Liver (tissue), 8 donors: ENCODE measurements at regions not wholly inside any gene's neighbourhood (a gene's known extent, or its start where the extent isn't known, plus 50 kb on each side); places are given as distances from the start of the nearest gene placed in this dataset.

Source experiments
- DNase-seq: peaks from one replicate; pipeline ENCODE4 v3.0.0-alpha.2; 2017; ENCODE audit warnings: low spot score
- H3K27ac ChIP-seq, 2 donors: one replicate each; pipeline ENCODE4 v1.7.0; 2013; ENCODE audit warnings: inconsistent platforms in 2 of 2, low read length in 2 of 2, control low read depth in 1 of 2, low read depth in 1 of 2, mild to moderate bottlenecking in 1 of 2
- H3K27me3 ChIP-seq, 4 donors: one replicate each; pipeline versions ENCODE4 v1.6.1 to v1.7.0; 2013; ENCODE audit warnings: low read length in 3 of 4, inconsistent platforms in 1 of 4, mild to moderate bottlenecking in 1 of 4, moderate library complexity in 1 of 4; ENCODE audit not compliant: control insufficient read depth in 4 of 4, insufficient read depth in 4 of 4
- H3K36me3 ChIP-seq, 4 donors: one replicate each; pipeline versions ENCODE4 v1.6.1 to v1.7.0; 2013; ENCODE audit warnings: low read length in 3 of 4, mild to moderate bottlenecking in 3 of 4, low read depth in 1 of 4, moderate library complexity in 1 of 4; ENCODE audit not compliant: control insufficient read depth in 4 of 4, insufficient read depth in 3 of 4
- H3K4me1 ChIP-seq, 4 donors: one replicate each; pipeline versions ENCODE4 v1.6.1 to v1.7.0; 2013; ENCODE audit warnings: low read length in 3 of 4, mild to moderate bottlenecking in 3 of 4, moderate library complexity in 1 of 4; ENCODE audit not compliant: control insufficient read depth in 4 of 4, insufficient read depth in 4 of 4
- H3K4me3 ChIP-seq, 3 donors: one replicate each; pipeline versions ENCODE4 v1.6.1 to v1.7.0; 2013; ENCODE audit warnings: low read length in 3 of 3, control low read depth in 1 of 3, low read depth in 1 of 3, mild to moderate bottlenecking in 1 of 3
- H3K9ac ChIP-seq, 2 donors: one replicate each; pipeline ENCODE4 v1.7.0; 2013; ENCODE audit warnings: low read length in 2 of 2, mild to moderate bottlenecking in 2 of 2, moderate library complexity in 2 of 2, control low read depth in 1 of 2, low read depth in 1 of 2
- H3K9me3 ChIP-seq, 4 donors: one replicate each; pipeline versions ENCODE4 v1.6.1 to v1.7.0; 2013; ENCODE audit warnings: low read length in 3 of 4; ENCODE audit not compliant: control insufficient read depth in 4 of 4
- ATF3 ChIP-seq: IDR thresholded peaks from 2 replicates; pipeline ENCODE4 v1.6.1; 2016; ENCODE audit warnings: antibody characterized with exemption
- CTCF ChIP-seq: fragments of 150-350 bp; IDR thresholded peaks from 2 replicates; pipeline ENCODE4 v1.5.1; 2017; ENCODE audit warnings: improper control_type of control experiment, low read depth, low read length; ENCODE audit not compliant: missing input control
- EGR1 ChIP-seq, 2 donors: IDR thresholded peaks; 2 replicates each; pipeline ENCODE4 v1.6.1; 2016 to 2018; ENCODE audit warnings: antibody characterized with exemption in 2 of 2, low read depth in 2 of 2
- FOXA1 ChIP-seq: IDR thresholded peaks from 2 replicates; pipeline ENCODE4 v1.6.1; 2016; ENCODE audit warnings: antibody characterized with exemption
- GABPA ChIP-seq, 2 donors: IDR thresholded peaks in 1 of 2; conservative IDR thresholded peaks in 1 of 2; 2 replicates each; pipeline ENCODE4 v1.6.1; 2016; ENCODE audit warnings: antibody characterized with exemption in 2 of 2, mild to moderate bottlenecking in 1 of 2, moderate library complexity in 1 of 2
- HNF4A ChIP-seq, 2 donors: conservative IDR thresholded peaks; 2 replicates each; pipeline ENCODE4 v1.6.1; 2016; ENCODE audit warnings: antibody characterized with exemption in 2 of 2, mild to moderate bottlenecking in 2 of 2
- HNF4G ChIP-seq: IDR thresholded peaks from 2 replicates; pipeline ENCODE4 v1.6.1; 2016; ENCODE audit warnings: antibody characterized with exemption
- JUND ChIP-seq, 2 donors: IDR thresholded peaks; 2 replicates each; pipeline ENCODE4 v1.6.1; 2016; ENCODE audit warnings: antibody characterized with exemption in 2 of 2
- MAX ChIP-seq: IDR thresholded peaks from 2 replicates; pipeline ENCODE4 v1.6.1; 2016; ENCODE audit warnings: antibody characterized with exemption
- NR2F2 ChIP-seq: IDR thresholded peaks from 2 replicates; pipeline ENCODE4 v1.6.1; 2016; ENCODE audit warnings: antibody characterized with exemption
- RAD21 ChIP-seq, 2 donors: IDR thresholded peaks; 2 replicates each; pipeline ENCODE4 v1.6.1; 2016; ENCODE audit warnings: antibody characterized with exemption in 2 of 2, mild to moderate bottlenecking in 2 of 2
- REST ChIP-seq: IDR thresholded peaks from 2 replicates; pipeline ENCODE4 v1.6.1; 2016; ENCODE audit warnings: antibody characterized with exemption, mild to moderate bottlenecking
- RXRA ChIP-seq, 2 donors: IDR thresholded peaks; 2 replicates each; pipeline ENCODE4 v1.6.1; 2017 to 2018; ENCODE audit warnings: antibody characterized with exemption in 2 of 2, mild to moderate bottlenecking in 1 of 2
- SP1 ChIP-seq: IDR thresholded peaks from 2 replicates; pipeline ENCODE4 v1.6.1; 2018; ENCODE audit warnings: antibody characterized with exemption, mild to moderate bottlenecking
- TAF1 ChIP-seq: conservative IDR thresholded peaks from 2 replicates; pipeline ENCODE4 v1.6.1; 2016; ENCODE audit warnings: antibody characterized with exemption, mild to moderate bottlenecking
- YY1 ChIP-seq: IDR thresholded peaks from 2 replicates; pipeline ENCODE4 v1.6.1; 2016; ENCODE audit warnings: antibody characterized with exemption, mild to moderate bottlenecking
- ZBTB33 ChIP-seq: IDR thresholded peaks from 2 replicates; pipeline ENCODE4 v1.6.1; 2016; ENCODE audit warnings: antibody characterized with exemption
- WGBS: extraction: QIAGEN DNeasy Blood & Tissue Kit; methylation state at CpG from one replicate; pipeline ENCODE4 v1.1.7; 2013; 5-methylcytosine and 5-hydroxymethylcytosine counted together
- donor health status: healthy.
- donor health status: healthy.
- donor health status: healthy.
- donor health status: healthy.
- donor health status: healthy.

GRCh38 chr20:50428097-50428828, 81.9 kb upstream of the PTPN1 start:
- H3K9ac ChIP-seq = no peak overlapping the region
- H3K36me3 ChIP-seq = no peaks in the 10 kb centered on the region
- no peak for TF ChIP-seq GABPA (IDR thresholded peaks at IDR 0.05 in 1 of 2, conservative IDR thresholded peaks at IDR 0.05 in 1 of 2)
- no peak for TF ChIP-seq NR2F2
- no peak for TF ChIP-seq HNF4G
- no peak for TF ChIP-seq YY1
- no peak for TF ChIP-seq REST
- no peak overlapping the region for H3K4me3 ChIP-seq
- no peak overlapping the region for H3K27ac ChIP-seq
- DNase-seq = no peak
- H3K27me3 ChIP-seq = no peaks in the 10 kb centered on the region
- peaks cover 6 to 11% (median 9%) of the 10 kb centered on the region in 4 donors for H3K4me1 ChIP-seq
- WGBS = 92% methylated on average over 6 of the region's 6 CpGs
- no peaks in the 10 kb centered on the region for H3K9me3 ChIP-seq

- Histone ChIP-seq H3K27me3 (no peaks in the 10 kb centered on the region), H3K9ac (no peak overlapping the region), H3K9me3 (no peaks in the 10 kb centered on the region), H3K36me3 (no peaks in the 10 kb centered on the region), H3K4me3 (no peak overlapping the region), H3K4me1 (peaks cover 6 to 11% (median 8%) of the 10 kb centered on the region in 4 donors), H3K27ac (no peak overlapping the region)
- no peak for DNase-seq
- TF ChIP-seq ZBTB33 (no peak), HNF4A (conservative IDR thresholded peaks at IDR 0.05) (no peak), YY1 (no peak), RAD21 (IDR thresholded peaks at IDR 0.05) (no peak), FOXA1 (no peak), TAF1 (no peak), EGR1 (IDR thresholded peaks at IDR 0.05; ENCODE audit: low read depth in 2 of 2) (no peak), NR2F2 (no peak), HNF4G (no peak), JUND (IDR thresholded peaks at IDR 0.05) (no peak), CTCF (no peak), ATF3 (no peak), SP1 (no peak), MAX (no peak), REST (no peak), RXRA (IDR thresholded peaks at IDR 0.05) (no peak)
- WGBS = 87% methylated on average over 5 of the region's 5 CpGs
Observed at GRCh38 chr20:50429412-50429811, 80.8 kb upstream of the PTPN1 start.
